AG04449 (cell line): ENCODE measurements at regions not wholly inside any gene's neighbourhood (a gene's known extent, or its start where the extent isn't known, plus 50 kb on each side); places are given as distances from the start of the nearest gene placed in this dataset.

Experiments
- CTCF ChIA-PET: fragments of 350-600 bp; formaldehyde crosslinking; extraction: SDS; loops from one replicate; lab custom pipeline; 2021; ENCODE audit warnings: antibody characterized with exemption; lab: Yijun Ruan, JAX
- POLR2A ChIA-PET: fragments of 400-600, 350-600 bp; formaldehyde crosslinking; extraction: SDS; loops from one replicate; lab custom pipeline; 2020; ENCODE audit warnings: antibody characterized with exemption, inconsistent platforms; lab: Yijun Ruan, JAX
- DNase-seq: peaks from one replicate; pipeline ENCODE4 v3.0.0-alpha.2; 2010; ENCODE audit warnings: low read depth, low spot score
- H3K4me3 ChIP-seq: 2 replicates; pipeline ENCODE4 v1.5.1; 2011; ENCODE audit warnings: low read depth, mild to moderate bottlenecking, control low read depth, low read length
- TF ChIP-seq, protein P1 (sequence below): IDR thresholded peaks from one replicate; pipeline ENCODE4 v1.5.1; 2011; ENCODE audit warnings: mild to moderate bottlenecking, moderate library complexity, low read length, control low read depth, inconsistent platforms; ENCODE audit not compliant: insufficient read depth; ENCODE audit errors: missing control alignments

DNA sequence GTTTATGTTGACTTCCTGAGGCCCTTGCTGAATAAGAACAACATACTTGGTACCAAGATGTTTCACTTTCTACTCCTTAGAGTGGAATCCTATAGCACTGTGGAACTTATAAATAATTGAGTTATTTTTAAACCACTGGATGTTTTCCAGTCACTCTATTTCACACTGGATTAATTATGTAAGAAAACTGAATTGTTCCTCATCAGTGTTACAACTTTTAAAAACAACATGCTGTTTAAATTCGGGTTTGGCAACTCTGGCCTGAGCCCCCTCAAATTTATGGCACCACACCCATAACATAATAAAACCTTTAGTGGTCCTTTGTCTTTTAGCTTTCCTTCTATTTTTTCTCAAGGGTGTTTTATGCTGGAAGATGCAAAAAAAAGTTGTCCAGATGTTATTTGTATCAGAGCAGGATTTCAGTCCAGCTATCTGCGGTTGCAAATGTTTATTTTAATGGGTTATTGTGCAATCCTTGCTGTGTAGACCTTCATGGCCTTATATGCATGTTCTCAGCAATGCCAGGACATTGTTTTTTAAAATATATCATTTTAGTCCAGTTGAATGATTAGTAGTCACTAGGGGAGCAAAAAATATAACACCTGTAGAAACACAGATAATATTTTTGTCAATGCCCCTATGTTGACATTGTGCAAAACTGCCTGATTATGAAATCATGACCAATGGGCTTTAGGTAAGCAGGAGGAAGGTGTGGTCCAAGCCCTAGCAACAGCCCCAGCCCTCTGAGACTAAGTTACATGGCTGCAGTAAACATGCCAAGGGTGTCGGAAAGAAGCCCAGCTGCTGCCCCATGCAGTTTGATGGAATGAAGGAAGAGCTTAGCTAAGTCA is 638.0 kb upstream of the ZEB2 start:
- DNase-seq, result peak; percentile 49
- CTCF ChIA-PET, result no interaction called here
- TF ChIP-seq, protein P1, sequence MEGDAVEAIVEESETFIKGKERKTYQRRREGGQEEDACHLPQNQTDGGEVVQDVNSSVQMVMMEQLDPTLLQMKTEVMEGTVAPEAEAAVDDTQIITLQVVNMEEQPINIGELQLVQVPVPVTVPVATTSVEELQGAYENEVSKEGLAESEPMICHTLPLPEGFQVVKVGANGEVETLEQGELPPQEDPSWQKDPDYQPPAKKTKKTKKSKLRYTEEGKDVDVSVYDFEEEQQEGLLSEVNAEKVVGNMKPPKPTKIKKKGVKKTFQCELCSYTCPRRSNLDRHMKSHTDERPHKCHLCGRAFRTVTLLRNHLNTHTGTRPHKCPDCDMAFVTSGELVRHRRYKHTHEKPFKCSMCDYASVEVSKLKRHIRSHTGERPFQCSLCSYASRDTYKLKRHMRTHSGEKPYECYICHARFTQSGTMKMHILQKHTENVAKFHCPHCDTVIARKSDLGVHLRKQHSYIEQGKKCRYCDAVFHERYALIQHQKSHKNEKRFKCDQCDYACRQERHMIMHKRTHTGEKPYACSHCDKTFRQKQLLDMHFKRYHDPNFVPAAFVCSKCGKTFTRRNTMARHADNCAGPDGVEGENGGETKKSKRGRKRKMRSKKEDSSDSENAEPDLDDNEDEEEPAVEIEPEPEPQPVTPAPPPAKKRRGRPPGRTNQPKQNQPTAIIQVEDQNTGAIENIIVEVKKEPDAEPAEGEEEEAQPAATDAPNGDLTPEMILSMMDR, result no peak
- POLR2A ChIA-PET, result interaction anchor here (1.1 kb wide), 1 partner anchor 48 kb away, joined by 3 read pairs; no protein-coding TSS in a partner anchor
- no peak overlapping the region for H3K4me3 ChIP-seq

DNA sequence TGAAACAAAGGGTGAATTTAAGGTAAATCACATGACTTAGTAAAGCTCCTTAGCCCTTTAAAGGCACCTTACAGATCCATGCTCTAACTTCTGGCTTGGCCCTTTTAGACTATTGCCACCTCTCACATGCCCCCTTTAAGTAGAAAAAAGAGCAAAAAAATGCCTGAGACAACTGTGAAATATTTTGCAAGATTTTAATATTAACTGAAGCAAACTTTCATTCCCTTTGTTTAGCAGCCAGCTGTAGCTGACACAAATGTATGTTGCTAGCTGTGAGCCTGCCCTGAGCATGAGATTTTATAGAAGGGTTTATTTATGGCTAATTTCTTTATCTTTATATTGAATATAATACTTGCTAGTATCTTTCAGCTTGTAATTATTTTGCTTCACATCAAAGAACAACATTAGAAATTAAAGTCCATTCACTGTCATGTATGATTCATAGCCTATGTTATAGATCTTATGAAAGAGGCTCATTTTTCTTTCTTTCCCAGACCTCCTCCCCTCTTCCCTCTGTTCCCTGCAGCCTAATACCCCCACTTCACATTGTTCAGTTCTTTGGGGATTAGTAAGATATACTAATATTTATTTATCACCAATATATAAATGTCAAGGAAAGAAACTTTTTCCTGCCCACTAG is 637.2 kb upstream of the ZEB2 start:
- no peak overlapping the region for H3K4me3 ChIP-seq
- ChIA-PET CTCF (no interaction called here), POLR2A (no interaction called here)
- no peak for DNase-seq
- TF ChIP-seq, protein P1, result no peak

DNA sequence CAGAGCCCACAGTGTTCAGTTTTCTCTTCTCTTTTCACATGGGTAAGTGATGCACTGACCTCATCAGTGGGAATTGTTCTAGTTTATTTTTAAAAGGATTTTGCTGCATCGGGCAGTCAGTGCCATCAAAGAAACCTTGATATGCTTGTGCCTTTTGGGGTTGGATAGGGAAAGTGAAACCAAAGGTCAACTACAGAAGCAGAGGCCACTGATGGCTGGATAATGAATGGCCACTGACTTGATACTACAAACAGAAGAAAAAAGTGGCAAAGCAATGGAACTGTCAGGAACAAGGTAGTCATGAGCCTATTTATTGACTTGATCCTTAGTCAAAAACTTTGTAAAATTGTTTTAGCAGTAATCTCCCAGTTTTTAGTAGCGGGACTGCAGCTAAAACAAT is 636.3 kb upstream of the ZEB2 start:
- H3K4me3 ChIP-seq, result no peak overlapping the region
- CTCF ChIA-PET, result no interaction called here
- POLR2A ChIA-PET, result no interaction called here
- no peak for DNase-seq
- TF ChIP-seq, protein P1, result no peak

DNA sequence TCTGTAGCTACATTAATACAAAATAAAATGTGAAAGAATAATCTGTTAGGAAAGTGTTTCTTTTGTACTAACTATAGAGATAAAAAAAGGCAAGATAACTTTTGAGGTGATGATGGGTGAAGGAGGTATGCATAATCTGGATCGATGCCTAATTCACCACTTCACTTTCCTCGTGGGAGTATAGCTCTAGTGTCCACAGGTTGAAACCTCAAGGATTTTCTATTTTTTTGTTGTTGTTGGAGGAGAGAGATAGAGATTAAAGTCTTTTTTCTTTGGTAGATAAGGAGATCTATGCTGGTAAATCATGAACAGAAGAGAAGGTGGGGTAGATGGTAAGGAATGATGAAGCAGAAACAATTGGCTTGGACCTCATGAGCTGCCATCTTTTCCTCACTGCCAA is 635.3 kb upstream of the ZEB2 start:
- DNase-seq, result no peak
- TF ChIP-seq, protein P1, result no peak
- POLR2A ChIA-PET, result no interaction called here
- CTCF ChIA-PET, result no interaction called here
- H3K4me3 ChIP-seq, result no peak overlapping the region

DNA sequence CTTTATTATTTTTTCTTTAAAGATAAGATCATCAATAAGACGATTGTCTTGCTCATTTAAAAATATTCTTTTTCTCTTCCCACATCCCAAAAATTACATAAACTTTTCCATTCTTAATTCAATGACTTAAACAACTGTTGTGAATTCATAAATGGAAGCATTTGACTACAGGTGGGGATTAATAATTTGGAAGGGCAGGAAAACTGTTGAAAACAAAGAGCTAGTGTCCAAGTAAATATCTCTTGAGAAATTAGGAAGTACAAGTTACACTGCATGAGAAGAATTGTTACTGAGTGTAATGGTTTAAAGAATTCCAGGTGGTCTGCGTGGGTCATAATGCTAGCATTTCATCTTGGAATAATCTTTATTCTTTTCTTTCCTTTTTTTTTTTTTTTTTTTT is 634.8 kb upstream of the ZEB2 start:
- no peak for DNase-seq
- TF ChIP-seq, protein P1, result no peak
- no peak overlapping the region for H3K4me3 ChIP-seq
- CTCF ChIA-PET, result no interaction called here
- POLR2A ChIA-PET, result no interaction called here

DNA sequence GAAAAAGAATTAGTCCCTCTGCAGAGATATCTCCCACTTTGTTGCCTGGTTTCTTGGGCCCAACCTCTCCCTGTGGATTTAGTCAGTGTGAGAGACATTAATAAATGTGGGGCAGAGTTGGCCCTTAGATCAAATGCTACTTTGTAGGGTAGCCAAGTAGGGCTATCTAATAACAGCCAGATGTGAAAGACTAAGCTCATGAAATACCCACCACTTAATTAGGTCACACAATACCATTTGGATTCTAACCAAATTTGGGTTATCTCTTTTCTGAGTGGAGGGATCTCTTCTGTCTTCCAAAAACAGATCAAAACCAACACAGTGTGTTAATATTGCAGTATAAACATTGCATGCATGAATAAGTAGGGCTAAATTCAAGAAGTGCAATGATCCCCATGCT is 626.8 kb upstream of the ZEB2 start:
- ChIA-PET POLR2A (no interaction called here), CTCF (no interaction called here)
- no peak overlapping the region for H3K4me3 ChIP-seq
- TF ChIP-seq, protein P1, result no peak
- DNase-seq, result no peak
